NB4 (cell line): ENCODE measurements at regions not wholly inside any gene's neighbourhood (a gene's known extent, or its start where the extent isn't known, plus 50 kb on each side); places are given as distances from the start of the nearest gene placed in this dataset.

Experiments
- CTCF ChIP-seq: IDR thresholded peaks from one replicate; pipeline ENCODE4 v1.5.1; 2012; ENCODE audit warnings: low read depth, low read length
- MYC ChIP-seq: IDR thresholded peaks from 2 replicates; pipeline ENCODE4 v1.6.1; 2011; ENCODE audit warnings: low read depth, low read length
- POLR2A ChIP-seq: IDR thresholded peaks from 2 replicates; pipeline ENCODE4 v1.6.1; 2011; ENCODE audit warnings: mild to moderate bottlenecking; ENCODE audit not compliant: insufficient read length; ENCODE audit errors: extremely low read depth

GRCh38 chr7:68107261-68107660 is 1110.6 kb downstream of the TYW1 start:
- no peak for TF ChIP-seq POLR2A
- TF ChIP-seq MYC: no peak
- TF ChIP-seq CTCF: no peak
